ENCODE measurements at regions not wholly inside any gene's neighbourhood (a gene's known extent, or its start where the extent isn't known, plus 50 kb on each side); places are given as distances from the start of the nearest gene placed in this dataset.

GRCh38 chr4:57445686-57446085, 335.5 kb upstream of the IGFBP7 start:
- DNase-seq, result no peak

GRCh38 chr4:57444671-57445070, 334.5 kb upstream of the IGFBP7 start:
- no peak for DNase-seq

GRCh38 chr4:57443787-57444186, 333.6 kb upstream of the IGFBP7 start:
- no peak for DNase-seq

- DNase-seq, result no peak
These were observed 333.1 kb upstream of the IGFBP7 start for GRCh38 chr4:57443308-57443707.

- no peak for DNase-seq
These were observed 332.7 kb upstream of the IGFBP7 start for GRCh38 chr4:57442831-57443291.

GRCh38 chr4:57442241-57442640, 332.1 kb upstream of the IGFBP7 start:
- DNase-seq, result no peak

- no peak for DNase-seq
These were observed 327.5 kb upstream of the IGFBP7 start for GRCh38 chr4:57437649-57438048.

- DNase-seq, result no peak
These were observed 325.1 kb upstream of the IGFBP7 start for GRCh38 chr4:57435300-57435699.

GRCh38 chr4:57430726-57431125, 320.5 kb upstream of the IGFBP7 start:
- no peak for DNase-seq

- DNase-seq, result peak; percentile 51
These were observed 316.7 kb upstream of the IGFBP7 start for GRCh38 chr4:57426779-57427395.

GRCh38 chr4:57425610-57426009, 315.4 kb upstream of the IGFBP7 start:
- no peak for DNase-seq

- no peak for DNase-seq
These were observed 314.2 kb upstream of the IGFBP7 start for GRCh38 chr4:57424232-57424897.

- no peak for DNase-seq
These were observed 307.9 kb upstream of the IGFBP7 start for GRCh38 chr4:57418133-57418532.

- DNase-seq, result no peak
These were observed 302.3 kb upstream of the IGFBP7 start for GRCh38 chr4:57412259-57413054.

GRCh38 chr4:57410331-57411052, 300.3 kb upstream of the IGFBP7 start:
- DNase-seq, result no peak

GRCh38 chr4:57405359-57405758, 295.2 kb upstream of the IGFBP7 start:
- DNase-seq, result no peak

GRCh38 chr4:57404483-57404882, 294.3 kb upstream of the IGFBP7 start:
- no peak for DNase-seq

- no peak for DNase-seq
These were observed 293.4 kb upstream of the IGFBP7 start for GRCh38 chr4:57403591-57403990.

- no peak for DNase-seq
These were observed 291.4 kb upstream of the IGFBP7 start for GRCh38 chr4:57401586-57401985.

GRCh38 chr4:57378766-57379165, 268.6 kb upstream of the IGFBP7 start:
- DNase-seq, result no peak

- no peak for DNase-seq
These were observed 264.8 kb upstream of the IGFBP7 start for GRCh38 chr4:57374866-57375595.

GRCh38 chr4:57373991-57374390, 263.8 kb upstream of the IGFBP7 start:
- DNase-seq, result no peak

GRCh38 chr4:57371671-57372070, 261.5 kb upstream of the IGFBP7 start:
- DNase-seq, result no peak

Measured in activated CD4-positive, alpha-beta T cell treated with anti-CD3 and anti-CD28 coated beads, Interleukin-2, amount 50 U/mL, for 16 hours (primary cell).